HG02678 (cell line): ENCODE measurements at regions not wholly inside any gene's neighbourhood (a gene's known extent, or its start where the extent isn't known, plus 50 kb on each side); places are given as distances from the start of the nearest gene placed in this dataset.
A peak's percentile ranks its signal among the peaks of the same experiment; 100 is the strongest.

Source experiments
- ATAC-seq: cut with Tn5 transposase; IDR thresholded peaks from one replicate; pipeline ENCODE4 v1.9.1; 2021; ENCODE audit warnings: mild to moderate bottlenecking, moderate library complexity; ENCODE audit not compliant: unreplicated experiment

GRCh38 chr12:43044241-43044640 lies 454.7 kb upstream of the PRICKLE1 start:
- no peak for ATAC-seq

DNA sequence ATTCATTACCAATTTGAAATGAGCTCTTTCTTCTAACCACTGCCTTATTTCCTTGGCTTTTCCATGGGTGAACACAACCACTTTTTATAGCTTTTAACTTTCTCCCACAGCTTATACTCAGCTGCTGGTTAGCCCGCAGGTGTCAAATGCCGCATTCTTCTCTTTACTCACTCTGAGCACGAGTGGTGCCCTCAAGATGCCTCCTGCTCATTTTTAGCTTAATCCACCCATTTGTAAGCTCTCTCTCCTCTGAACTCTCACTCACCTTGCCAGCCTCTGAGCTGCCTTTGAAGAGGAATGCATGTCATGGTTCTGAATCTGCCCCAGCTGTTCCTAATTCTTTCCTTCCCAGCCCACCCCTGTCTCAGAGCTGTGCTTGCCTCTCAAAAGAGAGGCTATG lies 449.4 kb upstream of the PRICKLE1 start:
- ATAC-seq = no peak

DNA sequence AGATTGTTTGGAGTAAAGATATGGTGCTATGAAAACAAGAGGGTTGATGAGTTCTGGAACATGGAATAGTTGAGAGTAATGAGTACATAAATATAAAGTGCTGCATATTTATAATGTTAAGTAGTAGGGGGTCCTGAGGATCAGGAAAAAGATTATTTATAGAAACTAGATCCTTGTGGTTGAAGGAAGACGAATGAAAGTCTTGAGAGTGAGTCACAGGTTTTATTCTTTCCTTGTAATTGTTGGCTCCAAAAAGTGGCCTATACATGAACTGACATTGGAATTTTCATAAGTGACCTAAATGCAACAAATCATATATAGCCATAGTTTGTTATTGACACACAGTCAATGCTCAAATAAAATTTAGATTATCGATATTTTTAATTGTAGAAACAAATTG lies 440.4 kb upstream of the PRICKLE1 start:
- no peak for ATAC-seq

DNA sequence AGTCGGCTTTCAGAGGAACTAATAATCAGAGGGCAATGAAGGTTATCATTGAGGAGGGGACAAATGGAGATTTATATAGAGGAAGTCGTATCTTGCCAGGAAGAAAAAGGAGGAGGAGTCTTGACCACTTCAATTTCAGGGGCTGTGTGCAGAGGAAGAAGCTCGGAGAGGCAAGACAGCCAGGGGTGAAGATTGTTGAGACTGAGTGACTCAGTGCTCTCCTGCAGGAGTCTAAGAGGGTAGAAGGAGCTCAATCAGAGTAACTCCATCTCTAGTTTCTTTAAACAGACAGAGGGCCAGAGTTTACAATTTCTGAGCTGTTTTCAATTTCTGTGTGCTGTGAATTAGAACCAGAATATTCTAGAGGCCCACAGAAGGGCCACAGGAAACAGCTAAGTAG lies 439.3 kb upstream of the PRICKLE1 start:
- no peak for ATAC-seq

DNA sequence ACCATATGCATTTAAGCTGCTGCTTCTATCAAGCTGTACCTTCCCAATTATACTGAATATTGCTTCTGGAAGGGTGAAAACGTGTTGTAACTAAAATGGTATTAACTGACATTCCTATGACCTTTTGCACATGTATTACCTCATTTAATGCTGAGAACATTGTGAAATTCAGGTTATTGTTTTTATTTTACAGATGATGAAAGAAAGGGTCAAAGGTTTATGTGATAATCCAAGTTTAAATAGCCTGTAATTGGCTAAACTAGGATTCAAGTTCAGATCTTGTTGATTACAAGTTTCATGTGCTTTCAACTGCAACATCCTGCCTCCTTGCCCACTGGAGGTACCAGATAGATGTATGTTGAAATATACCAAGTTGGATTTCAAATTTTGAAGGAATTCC lies 433.3 kb upstream of the PRICKLE1 start:
- no peak for ATAC-seq

GRCh38 chr12:43015090-43015737 lies 425.7 kb upstream of the PRICKLE1 start:
- ATAC-seq = no peak

- ATAC-seq = peak; percentile 84
Measured at GRCh38 chr12:43011383-43011926, 421.9 kb upstream of the PRICKLE1 start.

DNA sequence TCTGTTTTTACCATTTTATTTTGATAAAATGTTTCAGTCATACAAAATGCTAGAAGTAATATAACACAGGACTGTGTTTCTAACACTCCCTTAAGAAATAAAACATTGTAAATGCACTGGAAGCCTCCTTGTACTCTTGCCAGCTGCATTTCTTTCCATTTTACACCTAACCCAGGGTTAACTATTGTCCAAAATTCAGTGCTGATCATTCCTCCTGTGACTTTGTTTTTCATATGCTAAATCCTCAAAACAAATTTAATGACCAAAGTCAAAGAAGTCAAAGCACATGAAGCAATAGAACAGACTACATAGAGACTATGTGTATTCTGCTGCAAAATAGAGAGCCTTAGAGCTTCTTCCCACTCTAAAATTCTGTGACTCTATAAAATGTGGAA lies 420.3 kb upstream of the PRICKLE1 start:
- ATAC-seq = no peak

- ATAC-seq = no peak
Measured at GRCh38 chr12:43008953-43009845, 419.7 kb upstream of the PRICKLE1 start.

DNA sequence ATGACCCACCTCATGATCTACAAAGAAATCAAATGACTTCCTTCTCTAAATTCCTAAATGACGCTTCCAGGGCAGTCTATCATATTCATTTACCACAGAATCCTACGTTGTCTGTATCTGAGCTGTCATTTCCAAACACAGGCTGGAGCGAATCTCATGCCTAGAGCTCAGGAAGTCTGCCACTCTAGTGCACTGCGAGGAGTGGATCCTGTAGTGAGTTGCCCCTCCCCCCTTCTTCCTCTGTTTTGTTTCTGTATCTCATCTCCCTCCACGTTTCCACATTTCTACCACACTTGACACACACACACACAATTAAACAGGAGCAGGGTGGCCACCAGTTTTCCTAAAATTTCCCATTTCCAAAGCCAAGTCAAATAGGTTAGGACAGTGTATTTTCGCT lies 415.4 kb upstream of the PRICKLE1 start:
- no peak for ATAC-seq

- no peak for ATAC-seq
Measured at GRCh38 chr12:43004141-43004540, 414.6 kb upstream of the PRICKLE1 start.

DNA sequence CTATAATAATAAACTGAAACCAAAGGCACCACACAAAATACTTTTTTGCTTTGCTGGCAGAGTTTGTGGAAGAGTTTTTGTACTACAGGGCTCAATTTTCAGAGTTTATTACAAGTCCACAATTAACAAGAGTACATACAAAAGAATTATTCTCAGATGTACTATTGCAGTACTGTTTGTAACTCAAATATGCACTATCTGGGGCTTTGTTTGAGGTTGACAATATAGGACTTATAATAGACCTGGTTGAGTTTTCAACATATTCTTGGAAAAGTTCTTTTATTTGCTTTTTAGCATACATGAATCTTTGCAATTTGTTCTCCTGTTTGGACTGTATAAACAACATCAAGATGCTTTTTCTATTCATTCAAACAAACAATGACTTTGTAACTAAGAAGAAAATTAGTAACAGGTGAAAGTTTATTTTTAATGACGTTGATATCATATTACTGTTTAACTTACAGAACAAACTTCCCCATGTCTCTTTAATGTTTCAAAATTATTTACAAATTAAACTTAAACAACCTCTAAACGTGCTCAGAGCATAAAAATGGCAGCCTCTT lies 407.4 kb upstream of the PRICKLE1 start:
- ATAC-seq = no peak

DNA sequence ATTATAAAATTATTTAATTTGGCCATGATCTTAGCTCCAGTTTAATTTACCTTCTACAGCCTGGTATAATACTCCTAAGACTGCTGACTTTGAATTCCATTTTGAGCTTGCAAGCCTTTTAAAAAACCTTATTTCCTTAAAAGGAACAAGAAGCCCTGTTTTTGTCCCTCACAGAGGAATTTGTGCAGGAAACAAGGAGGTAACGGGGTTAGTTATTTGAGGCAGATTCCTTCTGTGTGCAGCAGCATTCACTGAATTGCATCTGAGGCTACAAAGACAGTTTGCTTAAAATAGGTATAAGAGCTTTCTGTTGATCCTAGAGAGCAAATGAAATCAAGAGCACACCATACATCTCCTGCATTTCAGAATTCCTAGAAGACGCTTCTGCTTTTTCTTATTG lies 403.3 kb upstream of the PRICKLE1 start:
- no peak for ATAC-seq

DNA sequence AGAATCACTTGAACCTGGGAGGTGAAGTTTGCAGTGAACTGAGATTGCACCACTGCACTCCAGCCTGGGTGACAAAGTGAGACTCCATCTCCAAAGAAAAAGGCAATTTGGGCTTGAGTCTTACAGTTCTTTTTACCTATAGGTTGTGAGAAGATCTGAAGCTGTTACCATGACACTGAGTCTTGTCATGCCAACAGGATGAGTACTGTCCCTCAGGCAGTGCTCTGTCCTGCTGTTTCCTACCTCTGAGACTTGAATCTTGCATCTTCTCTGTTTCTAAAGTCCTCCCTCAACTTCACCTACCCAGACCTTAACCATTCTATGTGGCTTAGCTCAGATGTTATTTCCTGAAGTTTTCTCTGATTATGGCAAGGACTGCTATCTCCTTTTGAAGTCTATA lies 400.8 kb upstream of the PRICKLE1 start:
- ATAC-seq = no peak

DNA sequence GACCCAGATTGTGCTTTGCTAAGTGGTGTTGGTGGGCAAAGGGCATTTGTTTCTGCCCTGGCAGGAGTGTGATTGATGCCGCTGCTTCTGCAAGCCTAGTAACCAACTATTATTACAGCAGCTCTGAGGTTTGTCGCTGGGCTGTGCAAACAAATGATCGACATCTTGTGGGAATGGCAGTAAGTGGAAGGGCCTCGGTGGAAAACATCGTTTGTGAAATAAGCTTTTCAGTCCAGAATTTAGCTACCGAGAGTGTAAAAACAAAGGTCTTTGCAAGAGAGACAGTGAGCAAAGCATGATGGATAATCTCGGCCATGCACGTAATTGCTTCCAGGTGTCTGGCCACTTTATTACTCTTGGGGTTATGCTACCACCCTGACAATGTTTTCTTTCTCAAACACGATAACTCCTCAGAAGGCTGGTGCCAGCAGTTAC lies 397.7 kb upstream of the PRICKLE1 start:
- no peak for ATAC-seq

DNA sequence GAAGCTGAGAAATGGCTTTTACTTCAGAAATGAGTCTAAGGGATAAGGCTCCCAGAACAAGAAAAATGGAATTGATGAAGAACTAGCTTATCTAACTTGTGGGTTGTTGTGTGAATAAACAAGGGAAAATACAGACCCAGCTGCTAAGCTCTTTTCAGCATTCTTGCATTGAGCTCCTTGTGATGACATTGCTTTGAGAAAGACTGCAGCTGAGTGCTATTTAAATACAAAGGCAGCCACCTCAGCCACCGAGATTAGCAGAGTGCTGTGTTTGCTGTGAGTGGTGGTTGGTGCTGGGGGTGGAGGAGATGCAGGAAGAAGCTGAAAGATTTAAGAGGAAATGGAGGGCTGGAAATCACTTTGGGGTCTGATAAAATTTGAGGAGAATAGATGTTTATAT lies 396.0 kb upstream of the PRICKLE1 start:
- no peak for ATAC-seq

- no peak for ATAC-seq
Measured at GRCh38 chr12:42982828-42983227, 393.3 kb upstream of the PRICKLE1 start.

DNA sequence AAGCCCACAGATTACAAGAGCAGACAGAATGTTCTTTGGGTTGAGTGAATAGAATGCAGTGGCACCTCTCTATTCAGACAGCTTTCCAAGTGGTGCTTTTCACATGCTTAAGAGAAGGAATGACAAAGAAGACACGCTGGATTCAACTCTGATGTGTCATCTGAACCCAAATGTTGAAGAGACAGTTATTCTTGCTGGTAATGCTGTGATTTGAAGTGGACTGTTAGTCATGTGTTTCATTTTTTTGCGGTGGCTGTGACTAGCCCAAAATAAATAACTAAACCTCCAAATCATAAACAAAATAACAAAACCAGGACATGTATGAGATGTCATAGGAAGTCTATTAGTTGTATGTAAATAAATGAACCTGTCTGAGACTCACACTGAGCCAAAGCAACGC lies 391.8 kb upstream of the PRICKLE1 start:
- ATAC-seq = no peak

GRCh38 chr12:42980441-42980840 lies 390.9 kb upstream of the PRICKLE1 start:
- ATAC-seq = no peak

DNA sequence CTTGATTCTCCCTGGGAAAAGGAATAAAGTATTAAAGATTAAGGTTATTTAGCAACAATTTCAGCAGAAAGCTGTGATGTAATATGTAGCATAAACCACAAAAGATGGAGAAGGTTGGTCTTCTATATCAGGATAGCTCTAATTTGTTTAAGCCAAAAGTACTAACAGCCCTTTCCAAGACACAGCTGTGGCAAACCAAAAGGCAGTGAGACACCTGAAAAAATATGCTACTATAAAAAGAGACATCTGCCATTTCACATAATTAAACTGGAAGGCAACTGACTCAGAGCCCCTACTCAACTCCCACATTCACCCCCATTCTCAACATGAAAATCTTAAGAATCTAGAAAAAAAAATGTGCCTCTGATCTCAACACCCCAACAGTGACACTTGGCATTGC lies 390.2 kb upstream of the PRICKLE1 start:
- ATAC-seq = no peak

GRCh38 chr12:42978708-42979107 lies 389.2 kb upstream of the PRICKLE1 start:
- no peak for ATAC-seq
